Suppressor macrophage (primary cell): ENCODE measurements at regions not wholly inside any gene's neighbourhood (a gene's known extent, or its start where the extent isn't known, plus 50 kb on each side); places are given as distances from the start of the nearest gene placed in this dataset.
"Not testable (repeated sequence)": the region's sequence is repeated elsewhere in the genome, so short reads cannot be mapped to it uniquely, and the experiment has no call there.

ENCODE experiments used
- DNase-seq, 4 experiments: peaks; one replicate each; pipeline ENCODE4 v3.0.0-alpha.2; 2020 to 2022

DNA sequence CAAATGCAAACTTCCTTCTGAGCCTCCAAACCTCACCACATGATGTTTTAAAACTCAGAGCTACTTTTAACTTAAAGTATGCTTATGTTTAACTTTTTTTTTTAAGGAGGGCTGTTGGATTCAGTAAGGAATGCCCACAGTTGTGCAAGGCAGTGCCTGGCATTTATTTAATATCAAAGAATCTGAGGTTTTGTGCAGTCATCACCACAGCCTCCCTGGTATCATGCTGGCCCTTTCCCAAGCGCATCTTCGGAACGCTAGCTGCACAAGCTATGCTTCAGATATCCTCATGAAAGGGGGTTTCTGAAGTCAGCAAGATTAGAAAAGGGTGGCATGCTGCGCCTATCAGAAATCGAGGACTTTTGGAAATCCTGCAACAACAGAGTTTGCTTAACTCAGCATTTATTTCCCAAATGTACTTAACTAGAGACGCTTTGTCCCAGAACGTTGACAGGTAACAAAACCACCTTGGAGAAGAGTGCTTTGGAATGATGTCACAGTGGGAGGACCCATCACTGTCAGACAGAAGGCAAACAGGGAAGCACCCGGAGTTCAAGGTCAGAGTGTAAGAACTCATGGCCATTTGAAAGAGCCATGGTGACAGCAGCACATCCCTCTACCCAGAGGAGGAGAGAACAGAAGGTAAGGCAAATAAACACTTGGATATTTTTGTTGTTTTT is 120.2 kb upstream of the IGF1R start:
- no peak for DNase-seq

DNA sequence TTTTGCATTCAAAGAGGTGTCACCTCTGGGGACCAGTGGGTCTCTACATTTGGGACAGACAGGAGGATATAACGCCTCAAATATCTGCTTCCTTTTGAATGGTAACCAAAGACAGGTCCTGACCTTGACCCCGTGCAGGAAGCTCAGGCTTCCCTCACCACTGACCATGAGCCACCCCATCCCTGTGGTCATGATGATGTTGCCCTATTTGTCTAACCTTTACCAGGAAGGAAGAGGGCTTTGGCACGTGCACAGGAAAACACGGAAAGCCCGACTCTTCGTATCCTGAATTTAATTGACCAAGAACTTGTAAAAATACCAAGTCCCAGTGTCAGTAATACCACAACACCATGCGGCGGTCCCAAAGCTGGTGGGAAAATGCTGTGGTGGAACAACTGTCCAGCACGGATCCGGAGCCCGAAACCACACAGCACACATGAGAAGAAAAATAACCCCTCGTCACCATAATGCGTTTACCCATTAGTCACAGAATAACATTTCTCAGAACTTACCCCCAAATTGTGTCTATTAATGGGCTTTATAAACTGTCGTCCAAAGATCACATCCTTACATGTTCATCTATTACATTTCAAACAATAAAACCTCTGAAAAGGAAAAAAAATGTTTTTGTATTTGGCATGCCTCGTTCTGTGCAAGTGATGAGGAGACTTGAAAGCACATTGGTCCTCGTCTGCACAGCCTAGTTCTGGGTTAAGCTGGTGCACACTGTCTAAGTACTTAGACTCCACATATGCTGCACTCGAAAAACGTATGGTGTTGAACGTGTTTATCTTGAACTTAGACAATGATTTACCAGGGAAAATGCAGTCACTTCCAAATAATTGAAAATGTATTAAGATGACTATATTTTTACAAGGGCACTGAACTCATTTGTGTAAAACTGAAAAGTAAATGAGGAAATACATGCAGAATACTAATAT is 118.9 kb upstream of the IGF1R start:
- no peak for DNase-seq

DNA sequence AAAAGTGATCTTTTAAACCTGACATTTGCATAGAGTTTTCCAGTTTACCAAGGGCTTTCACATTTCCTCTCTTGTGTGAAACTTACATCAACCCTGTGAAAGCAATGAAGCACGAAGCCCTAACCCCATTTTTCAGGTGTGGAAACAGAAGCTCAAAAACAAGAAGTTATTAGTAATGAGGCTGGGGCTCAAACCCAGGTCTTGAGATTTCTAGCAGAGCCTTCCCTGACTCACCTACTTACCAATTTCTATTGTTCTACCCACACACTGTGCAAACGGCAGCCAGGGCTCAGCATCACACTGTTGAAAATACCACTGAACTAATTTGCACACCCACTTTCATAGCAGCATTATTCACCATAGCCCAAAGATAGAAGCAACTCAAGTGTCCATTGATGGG is 117.8 kb upstream of the IGF1R start:
- DNase-seq: no peak

DNA sequence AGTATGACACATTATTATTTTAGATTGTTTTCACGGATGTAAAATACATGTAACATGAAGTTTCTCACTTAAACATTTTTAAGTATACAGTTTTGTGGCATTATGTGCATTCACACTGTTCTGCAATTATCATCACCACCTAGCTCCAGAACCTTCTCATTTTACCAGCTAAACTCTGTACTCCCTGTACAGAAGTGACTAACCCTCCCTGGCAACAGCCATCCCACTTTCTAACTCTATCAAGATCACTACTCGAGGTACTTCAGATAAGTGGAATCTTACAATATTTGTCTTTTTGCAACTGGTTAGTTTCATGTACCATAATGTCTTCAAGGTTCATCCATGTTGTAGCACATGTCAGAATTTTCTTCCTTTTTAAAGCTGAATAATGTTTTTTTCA is 116.3 kb upstream of the IGF1R start:
- no peak for DNase-seq

DNA sequence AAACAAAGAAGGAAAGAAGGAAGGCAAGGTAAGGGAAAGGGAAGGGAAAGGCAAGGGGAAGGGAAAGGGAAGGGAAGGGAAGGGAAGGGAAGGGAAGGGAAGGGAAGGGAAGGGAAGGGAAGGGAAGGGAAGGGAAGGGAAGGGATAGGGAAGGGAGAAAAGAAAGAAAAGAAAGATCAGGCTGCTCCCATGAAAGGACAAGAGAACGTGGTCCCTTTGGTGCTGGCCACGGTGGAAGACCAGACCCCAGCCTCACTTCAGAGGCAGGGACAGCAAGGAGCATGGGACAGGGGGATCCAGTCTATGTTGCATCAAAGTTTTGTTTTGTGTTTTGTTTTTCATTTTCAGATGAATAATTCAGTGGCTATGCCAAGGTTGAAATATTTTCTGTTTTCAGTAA is 111.4 kb upstream of the IGF1R start:
- no peak for DNase-seq

DNA sequence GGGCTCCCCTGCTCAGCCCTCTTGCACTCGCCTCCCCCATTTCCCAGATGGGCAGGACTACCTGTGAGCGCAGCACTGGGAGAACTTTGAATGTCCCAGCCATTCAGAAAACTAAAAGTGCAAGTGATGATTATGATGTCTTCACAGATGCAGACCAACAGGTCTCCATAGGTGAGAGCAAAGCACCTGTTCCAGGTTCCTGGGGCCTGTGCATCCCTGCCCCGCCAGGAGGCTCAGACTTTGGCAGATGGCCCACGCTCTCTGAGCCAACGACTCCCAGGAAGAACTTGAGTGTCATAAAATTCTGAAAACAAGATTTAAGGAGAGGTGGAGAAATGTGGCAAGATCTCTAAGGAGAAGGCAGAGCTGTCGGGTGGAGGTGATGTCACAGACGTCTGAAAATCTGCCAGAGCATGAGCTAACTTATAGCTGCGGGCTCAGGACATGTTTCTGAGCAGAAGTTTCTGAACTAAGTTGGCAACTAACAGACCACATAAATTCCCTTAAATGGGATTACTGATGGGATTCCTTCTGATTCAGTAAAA is 110.8 kb upstream of the IGF1R start:
- DNase-seq: no peak

DNA sequence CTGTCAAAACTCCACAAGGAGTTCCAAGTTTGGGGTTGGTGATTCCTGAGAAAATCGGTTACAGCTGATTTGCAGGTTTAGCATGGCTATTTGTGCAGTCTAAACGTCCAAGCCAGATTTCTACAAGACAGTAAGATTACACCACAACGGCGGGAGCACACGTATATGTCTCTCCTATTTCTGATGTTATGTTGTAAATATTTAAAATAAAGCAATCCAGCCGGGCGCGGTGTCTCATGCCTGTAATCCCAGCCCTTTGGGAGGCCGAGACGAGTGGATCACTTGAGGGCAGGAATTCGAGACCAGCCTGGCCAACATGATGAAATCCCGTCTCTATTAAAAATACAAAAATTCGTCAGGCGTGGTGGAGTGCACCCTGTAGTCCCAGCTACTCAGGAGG is 106.8 kb upstream of the IGF1R start:
- DNase-seq: no peak

DNA sequence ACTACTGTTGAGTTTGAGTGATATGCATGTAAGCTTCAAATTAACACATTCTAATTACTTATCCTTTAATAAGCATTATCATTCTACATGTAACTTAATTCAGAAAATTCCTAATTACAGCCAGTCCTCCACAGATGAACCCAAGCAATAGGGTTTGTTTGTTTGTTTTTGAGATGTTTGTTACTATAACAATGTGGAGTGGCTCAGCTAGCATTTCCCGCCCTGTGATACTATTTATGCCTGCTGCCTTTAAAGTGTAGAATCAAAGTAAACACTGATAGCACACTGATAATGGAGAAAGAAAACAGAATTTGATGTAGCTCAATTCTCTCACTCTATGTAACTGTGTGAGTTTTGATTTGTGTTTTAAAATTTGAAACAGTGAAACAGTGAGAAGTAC is 105.1 kb upstream of the IGF1R start:
- no peak for DNase-seq

DNA sequence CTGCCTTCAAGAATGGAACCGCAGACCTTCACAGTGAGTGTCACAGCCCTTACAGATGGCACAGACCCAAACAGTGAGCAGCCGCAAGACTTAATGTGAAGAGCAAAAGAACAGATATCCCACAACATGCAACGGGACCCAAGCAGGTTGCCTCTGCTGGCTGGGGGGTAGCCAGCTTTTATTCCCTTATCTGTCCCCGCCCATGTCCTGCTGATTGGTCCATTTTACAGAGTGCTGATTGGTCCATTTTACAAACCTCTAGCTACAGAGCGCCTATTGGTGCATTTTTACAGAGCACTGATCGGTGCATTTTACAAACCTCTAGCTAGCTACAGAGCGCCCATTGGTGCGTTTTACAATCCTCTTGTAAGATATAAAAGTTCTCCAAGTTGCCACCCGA is 102.0 kb upstream of the IGF1R start:
- DNase-seq: no peak

DNA sequence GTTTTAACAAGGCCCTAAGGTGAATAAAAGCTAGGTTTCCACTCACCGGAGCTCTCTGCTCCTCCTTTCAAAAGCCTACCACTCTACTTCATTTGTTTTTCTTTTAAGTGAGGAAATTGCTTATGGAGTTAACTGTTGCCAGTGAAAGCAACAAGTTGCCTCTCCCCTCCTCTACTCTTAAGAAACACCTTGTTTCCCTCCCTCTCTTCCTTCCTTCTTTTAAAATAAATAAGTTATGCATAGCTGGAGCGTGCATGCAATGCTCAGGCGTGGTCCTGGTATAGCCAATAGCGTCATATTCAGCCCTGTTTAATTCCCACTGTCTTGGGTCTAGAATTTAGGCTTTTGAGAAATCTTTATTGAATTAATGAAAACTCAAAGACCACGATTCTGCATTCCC is 101.1 kb upstream of the IGF1R start:
- DNase-seq: peak; percentile 6 to 33 (median 21)

DNA sequence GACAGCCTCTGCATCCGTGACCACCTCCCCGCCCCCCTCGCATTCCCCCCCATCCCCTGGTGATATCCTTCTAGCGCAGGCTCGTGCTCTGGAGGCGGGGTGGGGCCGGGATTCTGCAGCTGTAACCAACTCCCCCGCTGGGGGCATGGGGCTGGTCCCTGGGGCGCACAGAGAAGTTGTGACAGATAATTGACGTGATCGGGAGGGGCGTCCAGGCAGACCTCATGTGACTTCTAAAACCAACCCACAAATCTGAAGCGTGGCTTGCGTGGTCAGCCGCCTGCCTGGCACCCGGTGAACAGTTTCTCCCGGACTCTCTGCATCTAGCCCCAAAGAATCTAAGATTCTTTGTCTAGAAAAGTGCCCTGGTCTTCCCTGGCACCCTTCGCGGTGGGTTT is 100.6 kb upstream of the IGF1R start:
- peak; percentile 47 to 68 (median 58) for DNase-seq

DNA sequence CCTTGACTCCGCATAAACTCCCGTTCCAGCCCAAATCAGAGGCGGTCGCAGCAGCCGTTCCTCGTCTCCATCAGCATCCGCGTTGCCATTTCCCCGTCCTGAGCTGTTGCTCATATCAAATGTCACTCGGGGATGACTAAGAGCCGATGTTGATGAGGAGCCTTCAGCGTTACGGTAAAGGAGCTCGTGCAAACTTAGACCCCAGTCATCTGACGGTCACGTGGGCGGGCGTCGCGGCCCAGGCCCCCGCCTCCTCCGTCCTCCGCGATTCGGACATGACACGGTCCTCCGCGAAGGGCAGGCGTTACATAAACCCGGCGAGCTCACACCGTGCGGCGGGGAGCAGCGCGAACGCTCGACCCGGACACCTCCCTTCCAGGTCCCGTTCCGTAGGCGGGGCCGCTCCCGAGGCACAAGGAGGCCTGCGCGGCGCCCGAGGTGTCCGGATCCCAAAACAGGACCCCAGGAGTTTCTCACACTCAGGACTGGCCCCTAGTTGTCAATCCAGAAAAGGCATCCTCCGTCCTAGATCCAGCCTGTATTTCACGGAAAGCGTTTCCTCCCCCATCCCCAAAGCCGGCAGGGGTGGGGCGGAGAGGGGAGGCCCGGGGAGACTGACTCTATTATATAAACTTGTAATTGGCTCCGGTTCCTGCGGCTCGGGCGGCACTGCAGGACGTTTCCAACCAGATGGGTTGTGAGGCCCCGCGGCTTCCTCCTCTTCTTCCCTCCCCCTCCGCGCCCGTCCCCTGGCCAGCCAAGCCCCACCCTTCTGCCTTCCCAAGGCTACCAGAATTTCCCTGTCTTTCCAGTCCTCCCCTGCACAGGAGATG is 100.0 kb upstream of the IGF1R start:
- peak; percentile 73 to 88 (median 86) for DNase-seq

DNA sequence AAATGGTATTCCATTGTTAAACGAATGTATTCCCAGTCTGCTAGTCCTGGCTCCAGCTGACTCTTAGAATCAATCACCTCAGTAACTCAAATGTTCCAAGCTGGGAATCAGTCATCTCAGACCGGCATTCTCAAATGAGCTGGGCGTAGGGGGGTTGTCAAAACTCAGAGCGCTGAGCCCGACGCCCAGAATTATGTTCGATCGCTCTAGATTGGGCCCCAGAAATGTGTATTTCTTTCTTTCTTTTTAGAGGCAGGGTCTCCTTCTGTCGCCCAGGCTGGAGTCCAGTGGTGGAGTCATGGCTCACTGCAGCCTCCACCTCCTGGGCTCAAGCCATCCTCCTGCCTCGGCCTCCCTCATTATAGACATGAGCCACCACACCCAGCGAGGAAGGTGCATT is 99.3 kb upstream of the IGF1R start:
- no peak for DNase-seq

DNA sequence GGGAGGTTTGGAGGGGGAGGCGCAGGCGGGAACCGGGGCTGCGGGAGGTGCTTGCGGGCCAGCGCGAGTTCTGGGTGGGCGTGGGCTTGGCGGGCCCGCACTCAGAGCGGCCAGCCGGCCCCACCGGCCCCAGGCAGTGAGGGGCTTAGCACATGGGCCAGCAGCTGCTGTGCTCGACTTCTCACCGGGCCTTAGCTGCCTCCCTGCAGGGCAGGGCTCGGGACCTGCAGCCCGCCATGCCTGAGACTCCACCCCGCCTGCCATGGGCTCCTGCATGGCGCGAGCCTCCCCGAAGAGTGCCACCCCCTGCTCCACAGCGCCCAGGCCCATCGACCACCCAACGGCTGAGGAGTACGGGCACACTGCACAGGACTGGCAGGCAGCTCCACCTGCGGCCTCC is 98.6 kb upstream of the IGF1R start:
- no peak for DNase-seq

DNA sequence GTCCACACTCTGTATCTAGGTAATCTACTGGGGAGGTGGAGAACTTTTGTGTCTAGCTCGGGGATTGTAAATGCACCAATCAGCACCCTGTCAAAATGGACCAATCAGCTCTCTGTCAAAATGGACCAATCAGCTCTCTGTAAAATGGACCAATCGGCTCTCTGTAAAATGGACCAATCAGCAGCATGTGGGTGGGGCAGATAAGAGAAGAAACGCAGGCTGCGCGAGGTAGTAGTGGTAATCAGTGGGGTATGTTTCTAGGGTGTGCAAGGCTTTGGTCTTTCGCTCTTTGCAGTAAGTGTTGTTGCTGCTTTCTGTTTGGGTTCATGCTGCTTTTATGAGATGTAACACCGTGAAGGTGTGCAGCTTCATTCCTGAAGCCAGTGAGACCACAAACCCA is 98.0 kb upstream of the IGF1R start:
- DNase-seq: not testable (repeated sequence)

DNA sequence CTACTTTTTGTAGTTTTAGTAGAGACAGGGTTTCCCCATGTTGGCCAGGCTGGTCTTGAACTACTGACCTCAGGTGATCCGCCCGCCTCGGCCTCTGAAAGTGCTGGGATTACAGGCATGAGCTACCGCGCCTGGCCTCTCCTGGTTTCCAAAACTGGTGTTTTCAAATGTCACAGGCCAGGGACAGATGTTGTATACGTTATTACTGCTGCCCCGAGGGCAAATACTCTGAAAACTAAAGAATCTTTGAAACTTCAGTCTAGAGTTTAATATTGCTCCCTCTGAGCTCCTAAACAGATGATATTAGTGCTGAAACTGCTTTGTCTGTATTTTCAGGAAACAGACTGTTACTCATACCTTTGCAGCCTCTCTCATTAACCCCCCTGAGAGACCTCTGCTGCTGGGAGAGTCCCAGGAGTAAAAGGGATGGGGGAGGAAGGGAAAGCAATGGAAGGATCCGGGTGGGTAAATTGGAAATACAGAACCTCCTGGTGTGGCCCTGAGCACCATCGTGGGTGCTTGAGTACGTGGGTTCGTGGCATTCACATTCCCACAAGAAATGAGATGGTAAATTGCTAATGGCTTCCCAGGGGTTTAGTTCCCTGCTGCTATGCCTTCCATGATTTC is 96.3 kb upstream of the IGF1R start:
- no peak for DNase-seq

DNA sequence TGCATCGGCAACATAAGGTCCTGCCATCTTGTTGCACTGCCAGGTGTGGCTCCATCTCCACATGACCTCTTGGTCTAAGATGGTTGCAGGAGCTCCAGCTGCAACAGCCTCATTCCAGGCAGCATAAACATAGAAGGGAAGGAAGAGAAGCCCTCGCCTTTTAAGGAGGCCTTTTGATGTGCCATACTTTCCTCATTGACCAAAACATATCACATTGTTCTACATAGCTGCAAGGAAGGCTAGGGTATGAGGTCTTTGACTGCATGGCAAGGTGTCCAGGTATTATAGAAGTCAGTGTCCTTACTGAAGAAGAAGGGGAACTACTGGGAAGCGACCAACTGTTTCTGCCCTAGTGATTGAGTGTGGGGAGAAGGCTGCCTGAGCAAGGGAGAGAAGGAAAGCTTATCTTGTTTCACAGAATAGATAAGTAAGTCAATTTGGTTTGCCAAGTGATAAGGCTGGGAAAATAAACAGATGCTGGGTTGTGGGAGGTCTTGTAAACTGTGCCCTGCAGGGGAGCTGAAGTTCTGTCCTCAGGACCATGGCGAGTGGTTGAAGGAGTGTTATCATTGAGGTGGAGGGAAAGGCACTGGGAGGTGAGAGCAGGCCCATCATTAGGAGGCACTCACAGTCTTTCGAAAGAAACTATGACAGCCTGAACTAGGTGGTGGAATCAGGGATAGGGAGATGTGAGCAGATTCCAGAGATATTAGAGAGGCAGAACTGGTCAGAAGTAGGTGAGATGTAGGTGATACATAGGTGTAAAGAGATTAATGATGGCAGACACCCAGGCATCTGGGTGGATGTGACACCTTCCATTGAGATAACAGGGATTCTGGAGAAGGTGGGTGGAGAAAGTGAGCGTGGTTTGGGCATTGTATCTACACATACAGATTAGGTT is 93.8 kb upstream of the IGF1R start:
- DNase-seq: no peak

DNA sequence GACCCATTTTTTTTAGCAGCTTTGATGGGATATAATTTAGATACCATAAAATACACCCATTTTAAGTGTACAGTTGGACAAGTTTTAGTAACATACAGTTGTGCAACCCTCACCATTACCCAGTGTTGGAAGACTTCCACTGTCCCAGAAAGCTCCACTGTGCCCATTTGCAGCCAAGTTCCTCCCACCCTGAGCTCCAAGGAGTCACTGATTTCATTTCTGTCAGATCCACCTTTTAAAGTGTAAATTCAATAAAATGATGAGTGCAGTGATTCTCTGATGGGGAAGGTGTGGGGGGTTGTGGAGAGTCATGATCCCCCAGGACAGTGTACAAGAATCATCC is 93.2 kb upstream of the IGF1R start:
- no peak for DNase-seq

DNA sequence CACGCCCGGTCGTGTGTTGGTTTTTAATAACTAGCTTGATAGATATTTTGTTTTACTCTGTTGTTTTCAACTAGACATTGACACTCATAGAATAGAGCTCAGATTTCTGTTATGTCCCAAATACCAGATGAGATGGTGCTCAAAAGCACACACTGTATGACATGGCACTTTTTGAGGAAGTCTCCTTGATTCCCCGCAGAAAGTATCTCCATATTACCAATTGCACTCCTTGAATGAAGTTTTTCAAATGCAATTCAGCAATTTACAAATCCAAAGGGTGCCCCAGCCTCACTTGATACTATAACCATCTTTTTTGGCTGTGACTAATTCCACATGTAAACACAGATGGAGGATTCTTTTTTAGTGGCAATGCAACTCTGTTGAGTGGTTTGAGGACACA is 92.0 kb upstream of the IGF1R start:
- no peak for DNase-seq

DNA sequence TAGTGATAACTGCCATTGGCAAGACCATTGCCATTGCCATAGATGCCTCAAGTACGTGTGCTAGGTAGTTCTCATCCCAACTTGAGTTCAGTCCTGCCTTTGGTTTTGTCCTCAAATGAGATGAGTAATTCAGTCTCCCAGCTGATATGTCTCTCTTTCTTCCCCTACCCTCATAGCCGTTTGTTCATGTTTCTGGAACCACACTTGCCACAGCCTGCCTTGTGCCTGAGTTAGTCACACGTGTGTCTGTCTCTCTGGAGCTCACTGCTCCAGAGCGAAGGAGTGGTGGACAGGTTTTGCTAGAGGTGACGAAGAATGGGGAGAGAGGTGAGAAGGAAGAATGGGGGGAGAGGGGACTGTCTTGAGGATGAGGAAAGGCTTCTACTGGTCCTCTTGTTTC is 88.0 kb upstream of the IGF1R start:
- DNase-seq: no peak

DNA sequence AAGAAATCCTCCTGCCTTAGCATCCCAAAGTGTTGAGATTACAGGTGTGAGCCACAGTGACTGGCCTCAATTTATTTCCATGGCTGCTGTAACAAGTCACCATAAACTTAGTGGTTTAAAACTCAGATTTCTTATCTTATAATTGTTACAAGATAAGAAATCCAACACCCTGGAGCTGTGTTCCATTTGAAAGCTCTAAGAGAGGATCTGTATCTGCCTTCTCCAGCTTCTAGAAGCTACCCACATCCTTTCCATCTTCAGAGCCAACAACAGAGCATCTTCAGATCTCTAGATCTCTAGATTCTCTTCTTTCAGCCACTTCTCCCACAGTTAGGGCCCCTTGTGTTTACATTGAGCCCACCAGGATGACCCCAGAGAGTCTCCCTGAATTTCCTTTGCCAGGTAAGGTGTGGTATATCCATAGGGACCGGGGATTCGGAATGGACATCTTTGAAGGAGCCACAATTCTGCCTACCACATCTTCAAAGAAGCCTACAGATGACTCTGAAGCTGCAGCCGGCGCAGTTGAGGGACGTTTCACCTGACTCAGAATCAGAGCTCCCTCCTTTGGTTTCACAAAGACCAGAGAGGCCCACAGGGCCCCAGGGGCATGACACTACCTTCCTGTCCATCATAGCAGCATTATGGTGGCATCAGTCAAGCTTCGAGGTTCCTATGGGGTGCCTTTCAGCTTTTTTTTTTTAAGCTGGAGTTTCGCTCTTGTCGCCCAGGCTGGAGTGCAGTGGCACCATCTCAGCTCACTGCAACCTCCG is 87.0 kb upstream of the IGF1R start:
- DNase-seq: no peak
